GM23338 (cell line): ENCODE measurements at regions not wholly inside any gene's neighbourhood (a gene's known extent, or its start where the extent isn't known, plus 50 kb on each side); places are given as distances from the start of the nearest gene placed in this dataset.
A peak's percentile ranks its signal among the peaks of the same experiment; 100 is the strongest.
"Not testable (repeated sequence)": the region's sequence is repeated elsewhere in the genome, so short reads cannot be mapped to it uniquely, and the experiment has no call there.

ENCODE experiments used
- ATAC-seq: fragments of 200-7000 bp; cut with Tn5 transposase; 3 replicates; pipeline ENCODE4 v1.9.1; 2020
- DNase-seq: peaks from one replicate; pipeline ENCODE4 v3.0.0-alpha.2; 2015; ENCODE audit warnings: low spot score
- H2AFZ ChIP-seq: fragments of 200-600 bp; sonication (generic); 2 replicates; pipeline ENCODE4 v1.8.0; 2016; ENCODE audit warnings: antibody characterized with exemption, mild to moderate bottlenecking, moderate library complexity
- H3F3A ChIP-seq: fragments of 200-600 bp; sonication (generic); replicated peaks from 2 replicates; pipeline ENCODE4 v1.8.0; 2017; ENCODE audit warnings: antibody characterized with exemption, mixed run types, low read depth
- H3K27ac ChIP-seq: fragments of 200-600 bp; sonication (generic); 2 replicates; pipeline ENCODE4 v1.6.1; 2016; ENCODE audit warnings: low read depth
- H3K27me3 ChIP-seq: fragments of 200-600 bp; sonication (generic); 2 replicates; pipeline ENCODE4 v1.8.0; 2016; ENCODE audit warnings: mild to moderate bottlenecking, mixed run types, moderate library complexity; ENCODE audit not compliant: insufficient read depth
- H3K36me3 ChIP-seq: fragments of 200-600 bp; sonication (generic); 2 replicates; pipeline ENCODE4 v1.8.0; 2016; ENCODE audit warnings: mild to moderate bottlenecking; ENCODE audit not compliant: insufficient read depth
- H3K4me1 ChIP-seq: fragments of 200-600 bp; sonication (generic); 2 replicates; pipeline ENCODE4 v1.8.0; 2016; ENCODE audit warnings: mild to moderate bottlenecking, moderate library complexity; ENCODE audit not compliant: insufficient read depth
- H3K4me2 ChIP-seq: fragments of 200-600 bp; sonication (generic); 2 replicates; pipeline ENCODE4 v1.7.1; 2017; ENCODE audit warnings: mixed run types
- H3K4me3 ChIP-seq: fragments of 200-600 bp; sonication (generic); 2 replicates; pipeline ENCODE4 v1.6.1; 2016; ENCODE audit warnings: mixed run types
- H3K79me2 ChIP-seq: fragments of 200-600 bp; sonication (generic); replicated peaks from 2 replicates; pipeline ENCODE4 v1.8.0; 2017; ENCODE audit warnings: mild to moderate bottlenecking; ENCODE audit not compliant: insufficient read depth
- H3K9me2 ChIP-seq: fragments of 200-600 bp; sonication (generic); 2 replicates; pipeline ENCODE4 v1.8.0; 2017; ENCODE audit not compliant: insufficient read depth
- H4K20me1 ChIP-seq: fragments of 200-600 bp; sonication (generic); replicated peaks from 2 replicates; pipeline ENCODE4 v1.8.0; 2017; ENCODE audit warnings: mild to moderate bottlenecking; ENCODE audit not compliant: insufficient read depth
- H3K27ac Mint-ChIP-seq: 2 replicates; pipeline ENCODE4 v1.8.0; 2020; ENCODE audit warnings: inconsistent platforms, mild to moderate bottlenecking, moderate library complexity, mixed read lengths
- H3K27me3 Mint-ChIP-seq: 3 replicates; pipeline ENCODE4 v1.8.0; 2022; ENCODE audit warnings: low read depth, mild to moderate bottlenecking, moderate library complexity, mixed read lengths, inconsistent platforms; ENCODE audit not compliant: insufficient read depth, poor library complexity
- H3K36me3 Mint-ChIP-seq: 3 replicates; pipeline ENCODE4 v1.8.0; 2021; ENCODE audit warnings: low read depth, mild to moderate bottlenecking, inconsistent platforms, moderate library complexity, mixed read lengths
- H3K4me1 Mint-ChIP-seq: 3 replicates; pipeline ENCODE4 v1.8.0; 2020; ENCODE audit warnings: mild to moderate bottlenecking, inconsistent platforms, mixed read lengths
- H3K4me3 Mint-ChIP-seq: 3 replicates; pipeline ENCODE4 v1.8.0; 2021; ENCODE audit warnings: moderate library complexity, mild to moderate bottlenecking, inconsistent platforms, mixed read lengths
- H3K9me3 Mint-ChIP-seq: 3 replicates; pipeline ENCODE4 v1.8.0; 2020; ENCODE audit warnings: moderate library complexity, mild to moderate bottlenecking, inconsistent platforms, mixed read lengths
- CREB1 ChIP-seq: fragments of 250-450 bp; sonication (Bioruptor Pico); IDR thresholded peaks from 2 replicates; pipeline ENCODE4 v1.5.0; 2020; ENCODE audit warnings: low read depth, mild to moderate bottlenecking, moderate library complexity
- CTCF ChIP-seq, 2 experiments: fragments of 200-600 bp in 1 of 2; sonication (generic) in 1 of 2; conservative IDR thresholded peaks; 2 replicates each; pipeline versions ENCODE4 v1.5.1 to v1.6.1; 2016 to 2017; ENCODE audit warnings: antibody characterized with exemption in 2 of 2, low read depth in 2 of 2, mild to moderate bottlenecking in 2 of 2, moderate library complexity in 1 of 2
- POLR2AphosphoS5 ChIP-seq: IDR thresholded peaks from 2 replicates; pipeline ENCODE4 v1.6.1; 2016; ENCODE audit warnings: antibody characterized with exemption, low read depth
- REST ChIP-seq: IDR thresholded peaks from one replicate; pipeline ENCODE4 v1.6.1; 2018; ENCODE audit warnings: antibody characterized with exemption; ENCODE audit not compliant: unreplicated experiment
- ZNF114 ChIP-seq: fragments of 250-450 bp; sonication (Bioruptor Pico); IDR thresholded peaks from 2 replicates; pipeline ENCODE4 v1.5.0; 2020; ENCODE audit warnings: mild to moderate bottlenecking, moderate library complexity

DNA sequence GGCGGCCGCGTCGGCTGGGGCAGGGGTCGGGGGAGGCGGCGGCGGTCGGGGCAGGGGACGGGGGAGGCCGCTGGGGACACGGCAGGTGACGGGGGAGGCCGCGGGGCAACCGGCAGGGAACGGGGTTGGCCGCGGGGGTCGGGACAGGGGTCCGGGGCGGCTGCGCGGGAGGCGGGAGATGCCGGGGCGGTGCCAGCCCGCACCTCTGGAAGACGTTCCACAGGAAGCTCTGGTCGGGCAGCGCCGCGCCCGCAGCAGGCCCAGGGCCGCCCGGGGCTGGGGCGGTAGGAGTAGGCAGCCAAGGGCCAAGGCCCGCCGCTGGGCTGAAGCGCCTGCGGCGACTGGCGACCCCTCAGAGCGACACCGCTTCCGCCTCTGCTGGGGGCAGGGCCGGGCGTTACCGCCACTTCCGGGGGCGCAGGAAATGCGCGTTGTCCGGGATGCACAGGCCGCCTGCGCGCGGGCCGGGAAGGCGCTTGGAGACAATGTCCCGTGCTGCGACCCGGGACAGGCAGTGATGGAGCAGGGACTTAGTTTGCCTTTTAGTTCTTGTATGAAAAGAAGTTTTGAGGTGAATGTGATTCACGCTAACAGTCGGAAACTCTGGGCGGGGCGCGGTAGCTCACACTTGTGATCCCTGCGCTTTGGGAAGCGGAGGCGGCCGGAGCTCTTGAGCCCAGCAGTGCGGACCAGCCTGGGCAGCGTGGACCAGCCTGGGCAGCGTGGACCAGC is 110.0 kb upstream of the LPCAT1 start (continued):
- TF ChIP-seq REST (no peak), POLR2AphosphoS5 (peak; percentile 89), CTCF (conservative IDR thresholded peaks at IDR 0.05; ENCODE audit: low read depth in 2 of 2) (no peak), CREB1 (CRISPR knock-in tag) (peak; percentile 91), ZNF114 (CRISPR knock-in tag) (no peak)

DNA sequence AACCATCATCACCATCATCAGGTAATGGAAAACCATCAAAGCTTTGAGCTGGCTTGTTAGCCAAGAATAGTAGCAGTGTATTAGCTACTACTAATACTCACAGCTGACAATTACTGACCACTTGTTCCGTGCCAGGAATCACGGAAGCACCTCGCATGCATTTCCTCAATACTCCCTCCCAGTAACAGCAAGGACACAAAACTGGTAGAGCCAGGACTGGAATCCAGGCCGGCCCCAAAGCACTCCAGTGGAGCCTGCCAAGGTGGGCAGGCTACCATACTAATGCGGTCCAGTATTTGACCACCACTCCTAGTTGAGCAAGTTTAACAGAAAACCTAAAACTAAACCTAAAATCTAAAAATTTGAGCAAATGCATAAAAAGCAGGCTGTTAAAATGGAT is 107.2 kb upstream of the LPCAT1 start:
- H3K27ac ChIP-seq, H3K27me3 ChIP-seq, H3K4me1 ChIP-seq, H2AFZ ChIP-seq, H3F3A ChIP-seq, H3K4me2 ChIP-seq, H3K27me3 Mint-ChIP-seq, H3K9me2 ChIP-seq, H3K36me3 ChIP-seq, DNase-seq, ATAC-seq, H3K79me2 ChIP-seq, H3K4me3 Mint-ChIP-seq, H3K4me1 Mint-ChIP-seq, H3K27ac Mint-ChIP-seq, H3K9me3 Mint-ChIP-seq, H3K4me3 ChIP-seq, H4K20me1 ChIP-seq: not testable (repeated sequence)
- H3K36me3 Mint-ChIP-seq: peaks cover 19% of the 10 kb centered on the region

- ATAC-seq, H3K36me3 ChIP-seq, H3K4me2 ChIP-seq, H3K4me1 Mint-ChIP-seq, H3K4me1 ChIP-seq, H3F3A ChIP-seq, H2AFZ ChIP-seq, H3K9me2 ChIP-seq, H3K27ac Mint-ChIP-seq, DNase-seq, H3K27ac ChIP-seq, H4K20me1 ChIP-seq, H3K27me3 ChIP-seq, H3K4me3 Mint-ChIP-seq, H3K4me3 ChIP-seq, H3K79me2 ChIP-seq: not testable (repeated sequence)
- Mint-ChIP-seq H3K9me3 (peaks cover 37% of the 10 kb centered on the region), H3K27me3 (peaks cover 13% of the 10 kb centered on the region), H3K36me3 (peaks cover 63% of the 10 kb centered on the region)
These were observed 102.6 kb upstream of the LPCAT1 start for GRCh38 chr5:1626397-1626796.

DNA sequence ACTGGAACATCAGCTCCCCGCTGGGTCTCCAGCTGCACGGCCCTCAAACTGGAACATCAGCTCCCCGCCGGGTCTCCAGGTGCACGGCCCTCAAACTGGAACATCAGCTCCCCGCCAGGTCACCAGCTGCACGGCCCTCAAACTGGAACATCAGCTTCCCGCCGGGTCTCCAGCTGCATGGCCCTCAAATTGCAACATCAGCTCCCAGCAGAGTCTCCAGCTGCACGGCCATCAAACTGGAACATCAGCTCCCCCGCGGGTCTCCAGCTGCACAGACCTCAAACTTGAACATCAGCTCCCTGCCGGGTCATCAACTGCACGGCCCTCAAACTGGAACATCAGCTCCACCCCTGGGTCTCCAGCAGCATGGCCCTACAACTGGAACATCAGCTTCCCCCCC is 95.8 kb upstream of the LPCAT1 start:
- not testable (repeated sequence) for H3K4me1 ChIP-seq, H3K27ac Mint-ChIP-seq, H3K27me3 ChIP-seq, H3K9me2 ChIP-seq, H3K27ac ChIP-seq, H4K20me1 ChIP-seq, DNase-seq, H3K79me2 ChIP-seq, H3K4me3 Mint-ChIP-seq, H3K36me3 ChIP-seq, H3K4me3 ChIP-seq, H3K4me2 ChIP-seq, ATAC-seq, H3K4me1 Mint-ChIP-seq, H3F3A ChIP-seq, H2AFZ ChIP-seq
- H3K27me3 Mint-ChIP-seq: peaks cover 31% of the 10 kb centered on the region
- H3K9me3 Mint-ChIP-seq: peaks cover 47% of the 10 kb centered on the region
- peaks cover 78% of the 10 kb centered on the region for H3K36me3 Mint-ChIP-seq

- not testable (repeated sequence) for H3K36me3 ChIP-seq, H3K27ac ChIP-seq, H3K9me2 ChIP-seq, H3K4me2 ChIP-seq, H3F3A ChIP-seq, H3K27ac Mint-ChIP-seq, H4K20me1 ChIP-seq, ATAC-seq, H3K4me1 Mint-ChIP-seq, H3K4me1 ChIP-seq, H3K79me2 ChIP-seq, H3K4me3 Mint-ChIP-seq, DNase-seq, H3K4me3 ChIP-seq, H3K27me3 ChIP-seq, H2AFZ ChIP-seq
- Mint-ChIP-seq H3K27me3 (peaks cover 26% of the 10 kb centered on the region), H3K9me3 (peaks cover 35% of the 10 kb centered on the region), H3K36me3 (peaks cover 70% of the 10 kb centered on the region)
These were observed 94.6 kb upstream of the LPCAT1 start for GRCh38 chr5:1618296-1618865.
